ENCODE measurements at regions not wholly inside any gene's neighbourhood (a gene's known extent, or its start where the extent isn't known, plus 50 kb on each side); places are given as distances from the start of the nearest gene placed in this dataset.

- DNase-seq (ENCODE audit: low read depth, low spot score) (no peak), ATAC-seq (no peak)
- CTCF ChIA-PET: no interaction called here
- H3K9me3 ChIP-seq (ENCODE audit: control insufficient read depth in 1 of 2, insufficient read depth in 1 of 2, low read depth in 1 of 2, low read length in 2 of 2): no peaks in the 10 kb centered on the region
- no peaks in the 10 kb centered on the region for H3K27me3 ChIP-seq (ENCODE audit: insufficient read depth, low read length)
- BruUV-seq (replicated peaks): no TSS peak
- H3K36me3 ChIP-seq (ENCODE audit: control insufficient read depth in 1 of 2, insufficient read depth in 2 of 2, low read length in 2 of 2): no peaks in the 10 kb centered on the region
- POLR2A ChIA-PET: no interaction called here
- H3K4me2 ChIP-seq (ENCODE audit: low read length): no peak overlapping the region
- H3K4me3 ChIP-seq (replicated peaks in 1 of 2; ENCODE audit: low read depth in 1 of 2, low read length in 2 of 2): no peak overlapping the region
- no peaks in the 10 kb centered on the region for H3K79me2 ChIP-seq (ENCODE audit: insufficient read depth, low read length)
- no peaks in the 10 kb centered on the region for H4K20me1 ChIP-seq (ENCODE audit: insufficient read depth)
- no peak overlapping the region for H3K27ac ChIP-seq (ENCODE audit: low read depth, low read length)
- intact Hi-C loops (cut with micrococcal nuclease): no loop called here
- H2AFZ ChIP-seq (ENCODE audit: low read depth, low read length, poor library complexity, severe bottlenecking): no peak overlapping the region
- H3K4me1 ChIP-seq (ENCODE audit: control insufficient read depth in 1 of 2, insufficient read depth in 2 of 2, low read length in 2 of 2): no peaks in the 10 kb centered on the region
- no peak for TF ChIP-seq RAD21 (IDR thresholded peaks at IDR 0.05; ENCODE audit: low read depth)
- no peak for TF ChIP-seq MAX (IDR thresholded peaks at IDR 0.05)
- TF ChIP-seq SRF (IDR thresholded peaks at IDR 0.05; ENCODE audit: low read depth): no peak
- no peak for TF ChIP-seq CEBPB (IDR thresholded peaks at IDR 0.05; ENCODE audit: low read depth)
- TF ChIP-seq EZH2phosphoT487 (IDR thresholded peaks at IDR 0.05; ENCODE audit: borderline replicate concordance): no peak
- TF ChIP-seq SP1 (IDR thresholded peaks at IDR 0.05; ENCODE audit: low read depth): no peak
- no peak for TF ChIP-seq ZFX (IDR thresholded peaks at IDR 0.05)
- no peak for TF ChIP-seq ZNF274 (IDR thresholded peaks at IDR 0.05; ENCODE audit: low read depth, low read length)
- TF ChIP-seq YY1 (IDR thresholded peaks at IDR 0.05; ENCODE audit: extremely low read depth, insufficient replicate concordance, low read depth, low read length): no peak
- no peak for TF ChIP-seq SIN3A (IDR thresholded peaks at IDR 0.05; ENCODE audit: low read depth)
- no peak for TF ChIP-seq EGR1 (IDR thresholded peaks at IDR 0.05; ENCODE audit: low read depth)
- TF ChIP-seq ZBTB33 (IDR thresholded peaks at IDR 0.05; ENCODE audit: extremely low read depth, insufficient replicate concordance, low read length): no peak
- TF ChIP-seq POLR2A (IDR thresholded peaks at IDR 0.05; ENCODE audit: borderline replicate concordance, extremely low read depth, insufficient read depth, insufficient read length): no peak
- TF ChIP-seq ELF1 (IDR thresholded peaks at IDR 0.05; ENCODE audit: borderline replicate concordance, low read depth): no peak
- TF ChIP-seq CBX3 (IDR thresholded peaks at IDR 0.05; ENCODE audit: low read depth): no peak
- no peak for TF ChIP-seq JUND (IDR thresholded peaks at IDR 0.05)
- H3K9me2 ChIP-seq (ENCODE audit: insufficient read depth): no peaks in the 10 kb centered on the region
- H3K9ac ChIP-seq (ENCODE audit: low read length): no peak overlapping the region
- RAD21 ChIA-PET (ENCODE audit: low non-redundant PET in 1 of 2, low total read pairs in 2 of 2, uncharacterized antibody in 2 of 2, unreplicated experiment in 2 of 2): no interaction called here
Measured at GRCh38 chrX:98523521-98523920, 1639.8 kb downstream of the RPA4 start.

Data from HCT116 (cell line).